Peyer's patch (tissue), 4 donors: ENCODE measurements at regions not wholly inside any gene's neighbourhood (a gene's known extent, or its start where the extent isn't known, plus 50 kb on each side); places are given as distances from the start of the nearest gene placed in this dataset.
"Not testable (repeated sequence)": the region's sequence is repeated elsewhere in the genome, so short reads cannot be mapped to it uniquely, and the experiment has no call there.

Experiments used
- DNase-seq, 3 donors: peaks; one replicate each; pipeline ENCODE4 v3.0.0-alpha.2; 2017 to 2019
- H3K27ac ChIP-seq, 4 donors: fragments of 200-600 bp; sonication (generic); one replicate each; pipeline ENCODE4 v1.5.1; 2016 to 2019
- H3K27me3 ChIP-seq, 2 donors: fragments of 200-600 bp; sonication (generic); one replicate each; pipeline ENCODE4 v1.5.1; 2019
- H3K36me3 ChIP-seq, 3 donors: fragments of 200-600 bp; sonication (generic); one replicate each; pipeline ENCODE4 v1.5.1; 2016 to 2019
- H3K4me1 ChIP-seq, 4 donors: fragments of 200-600 bp; sonication (generic); one replicate each; pipeline ENCODE4 v1.5.1; 2016 to 2019
- H3K4me3 ChIP-seq, 4 donors: fragments of 200-600 bp; sonication (generic); 1 replicate in 3 of 4; 2 replicates in 1 of 4; pipeline ENCODE4 v1.5.1; 2016 to 2019; ENCODE audit warnings: mild to moderate bottlenecking in 1 of 4
- H3K9me3 ChIP-seq, 4 donors: fragments of 200-600 bp; sonication (generic); one replicate each; pipeline ENCODE4 v1.5.1; 2016 to 2019; ENCODE audit warnings: mild to moderate bottlenecking in 1 of 4
- CTCF ChIP-seq, 6 experiments: fragments of 450-650 bp in 4 of 6; fragments of 200-600 bp in 2 of 6; sonication (generic) in 1 of 6; IDR thresholded peaks; one replicate each; pipeline ENCODE4 v1.5.1; 2017 to 2019; ENCODE audit warnings: antibody characterized with exemption in 6 of 6, mild to moderate bottlenecking in 3 of 6, moderate library complexity in 1 of 6
- POLR2A ChIP-seq, 2 donors: fragments of 450-650 bp; IDR thresholded peaks; one replicate each; pipeline ENCODE4 v1.5.1; 2017; ENCODE audit warnings: antibody characterized with exemption in 2 of 2, mild to moderate bottlenecking in 2 of 2, moderate library complexity in 2 of 2

GRCh38 chr4:151581570-151581969, 172.6 kb downstream of the FHIP1A start:
- Histone ChIP-seq H3K27me3 (no peaks in the 10 kb centered on the region), H3K4me1 (no peaks in the 10 kb centered on the region), H3K36me3 (no peaks in the 10 kb centered on the region), H3K4me3 (no peak overlapping the region), H3K9me3 (no peaks in the 10 kb centered on the region), H3K27ac (no peak overlapping the region)
- DNase-seq = no peak
- no peak for TF ChIP-seq CTCF (IDR thresholded peaks at IDR 0.05)

- DNase-seq = no peak
- H3K4me3 ChIP-seq = no peak overlapping the region
- no peaks in the 10 kb centered on the region for H3K4me1 ChIP-seq
- no peak overlapping the region for H3K27ac ChIP-seq
- H3K36me3 ChIP-seq = no peaks in the 10 kb centered on the region
- H3K9me3 ChIP-seq = no peaks in the 10 kb centered on the region
- no peak for TF ChIP-seq CTCF (IDR thresholded peaks at IDR 0.05)
- TF ChIP-seq POLR2A (IDR thresholded peaks at IDR 0.05) = no peak
- no peaks in the 10 kb centered on the region for H3K27me3 ChIP-seq
Observed at GRCh38 chr4:151582098-151582497, 173.1 kb downstream of the FHIP1A start.

GRCh38 chr4:151583157-151583914, 174.4 kb downstream of the FHIP1A start:
- Histone ChIP-seq H3K27ac (no peak overlapping the region), H3K9me3 (no peaks in the 10 kb centered on the region), H3K36me3 (no peaks in the 10 kb centered on the region), H3K27me3 (no peaks in the 10 kb centered on the region), H3K4me1 (no peaks in the 10 kb centered on the region), H3K4me3 (no peak overlapping the region)
- TF ChIP-seq POLR2A (IDR thresholded peaks at IDR 0.05) = no peak
- no peak for TF ChIP-seq CTCF (IDR thresholded peaks at IDR 0.05)
- no peak for DNase-seq

GRCh38 chr4:151584101-151584500, 175.1 kb downstream of the FHIP1A start:
- Histone ChIP-seq H3K4me3 (no peak overlapping the region), H3K27ac (no peak overlapping the region), H3K9me3 (no peaks in the 10 kb centered on the region), H3K27me3 (no peaks in the 10 kb centered on the region), H3K36me3 (no peaks in the 10 kb centered on the region), H3K4me1 (no peaks in the 10 kb centered on the region)
- TF ChIP-seq POLR2A (IDR thresholded peaks at IDR 0.05) (no peak), CTCF (IDR thresholded peaks at IDR 0.05) (no peak)
- DNase-seq = no peak

DNA sequence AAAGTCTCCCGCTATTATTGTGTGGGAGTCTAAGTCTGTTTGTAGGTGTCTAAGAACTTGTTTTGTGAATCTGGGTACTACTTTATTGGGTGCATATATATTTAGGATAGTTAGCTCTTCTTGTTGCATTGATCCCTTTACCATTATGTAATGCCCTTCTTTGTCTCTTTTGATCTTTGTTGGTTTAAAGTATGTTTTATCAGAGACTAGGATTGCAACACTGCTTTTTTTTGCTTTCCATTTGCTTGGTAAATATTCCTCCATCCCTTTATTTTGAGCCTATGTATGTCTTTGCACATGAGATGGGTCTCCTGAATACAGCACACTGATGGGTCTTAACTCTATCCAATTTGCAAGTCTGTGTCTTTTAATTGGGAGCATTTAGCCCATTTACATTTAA, 165.2 kb downstream of the GATB start:
- not testable (repeated sequence) for H3K27ac ChIP-seq, H3K9me3 ChIP-seq, H3K27me3 ChIP-seq, H3K4me3 ChIP-seq, H3K4me1 ChIP-seq, DNase-seq, H3K36me3 ChIP-seq

GRCh38 chr4:151597691-151598090, 163.1 kb downstream of the GATB start:
- H3K36me3 ChIP-seq, H3K27me3 ChIP-seq, H3K4me3 ChIP-seq, H3K9me3 ChIP-seq, H3K27ac ChIP-seq, DNase-seq, H3K4me1 ChIP-seq: not testable (repeated sequence)

GRCh38 chr4:151599863-151600262, 160.9 kb downstream of the GATB start:
- no peak for DNase-seq
- Histone ChIP-seq H3K36me3 (no peaks in the 10 kb centered on the region), H3K9me3 (no peaks in the 10 kb centered on the region), H3K27ac (no peak overlapping the region), H3K4me1 (no peaks in the 10 kb centered on the region), H3K27me3 (no peaks in the 10 kb centered on the region), H3K4me3 (no peak overlapping the region)
- TF ChIP-seq CTCF (IDR thresholded peaks at IDR 0.05) = no peak
- TF ChIP-seq POLR2A (IDR thresholded peaks at IDR 0.05) = no peak
